Endothelial cell of umbilical vein (primary cell): ENCODE measurements at regions not wholly inside any gene's neighbourhood (a gene's known extent, or its start where the extent isn't known, plus 50 kb on each side); places are given as distances from the start of the nearest gene placed in this dataset.

Experiments
- BruUV-seq: library from RNA; stranded (reverse); fragments of 400-500 nt; replicated peaks from 2 replicates; lab custom pipeline; 2021; lab: Mats Ljungman, UMichigan
- CTCF ChIA-PET: fragments of 300-600, 350-600 bp; sonication (Branson Sonifier 250); formaldehyde crosslinking; loops from one replicate; lab custom pipeline; 2021; ENCODE audit warnings: antibody characterized with exemption, inconsistent platforms; lab: Charles Lee
- POLR2A ChIA-PET: fragments of 300-600, 350-600 bp; sonication (Branson Sonifier 250); formaldehyde crosslinking; loops from one replicate; lab custom pipeline; 2021; ENCODE audit warnings: antibody characterized with exemption, inconsistent platforms; lab: Charles Lee
- DNase-seq: peaks from one replicate; pipeline ENCODE4 v3.0.0-alpha.2; 2011; ENCODE audit warnings: low read depth, low spot score
- FAIRE-seq: peaks from 2 replicates; lab custom pipeline; 2011; peaks lifted over from hg19 to GRCh38; lab: Jason Lieb, UNC
- H2AFZ ChIP-seq: 2 replicates; pipeline ENCODE4 v1.6.0; 2012; ENCODE audit warnings: low read depth, low read length, control low read depth, inconsistent platforms
- H3K27ac ChIP-seq: 2 replicates; pipeline ENCODE4 v1.5.1; 2011; ENCODE audit warnings: low read depth, mild to moderate bottlenecking, control low read depth, low read length, moderate library complexity; ENCODE audit not compliant: insufficient read depth
- H3K27me3 ChIP-seq, 2 experiments: 2 replicates each; pipeline versions ENCODE4 v1.6.0 to v1.6.1; 2011; ENCODE audit warnings: low read length in 2 of 2, mixed read lengths in 1 of 2; ENCODE audit not compliant: control insufficient read depth in 2 of 2, insufficient read depth in 2 of 2
- H3K36me3 ChIP-seq, 2 experiments: 2 replicates in 1 of 2; 3 replicates in 1 of 2; pipeline ENCODE4 v1.5.1; 2011; ENCODE audit warnings: low read length in 2 of 2, mild to moderate bottlenecking in 1 of 2, moderate library complexity in 1 of 2; ENCODE audit not compliant: control insufficient read depth in 2 of 2, insufficient read depth in 2 of 2; ENCODE audit errors: extremely low read depth in 1 of 2
- H3K4me1 ChIP-seq: 3 replicates; pipeline ENCODE4 v1.5.1; 2011; ENCODE audit warnings: mild to moderate bottlenecking, low read length; ENCODE audit not compliant: control insufficient read depth, insufficient read depth; ENCODE audit errors: extremely low read depth
- H3K4me2 ChIP-seq: 2 replicates; pipeline ENCODE4 v1.6.1; 2011; ENCODE audit warnings: low read length, control low read depth, mixed read lengths; ENCODE audit not compliant: insufficient read depth
- H3K4me3 ChIP-seq, 3 experiments: fragments of 200-600 bp in 1 of 3; sonication (generic), shearing (Covaris generic) in 1 of 3; replicated peaks in 1 of 3; 2 replicates each; pipeline ENCODE4 v1.5.1; 2011 to 2016; ENCODE audit warnings: control low read depth in 3 of 3, low read length in 3 of 3, mild to moderate bottlenecking in 2 of 3, inconsistent platforms in 1 of 3, low read depth in 1 of 3, moderate library complexity in 1 of 3; ENCODE audit not compliant: insufficient read depth in 1 of 3
- H3K79me2 ChIP-seq: 2 replicates; pipeline ENCODE4 v1.6.0; 2012; ENCODE audit warnings: low read length, inconsistent platforms; ENCODE audit not compliant: control insufficient read depth, insufficient read depth
- H3K9ac ChIP-seq: replicated peaks from 2 replicates; pipeline ENCODE3; 2011; ENCODE audit warnings: low read length, control low read depth; ENCODE audit not compliant: insufficient read depth; ENCODE audit errors: extremely low read depth
- H3K9me1 ChIP-seq: replicated peaks from 3 replicates; pipeline ENCODE4 v1.6.0; 2011; ENCODE audit warnings: mild to moderate bottlenecking, low read length; ENCODE audit not compliant: control insufficient read depth, insufficient read depth; ENCODE audit errors: extremely low read depth
- H3K9me3 ChIP-seq: replicated peaks from 2 replicates; pipeline ENCODE4 v1.5.1; 2012; ENCODE audit warnings: low read length, inconsistent platforms; ENCODE audit not compliant: control insufficient read depth, insufficient read depth
- H4K20me1 ChIP-seq: replicated peaks from 2 replicates; pipeline ENCODE3; 2011; ENCODE audit warnings: mild to moderate bottlenecking, low read length; ENCODE audit not compliant: control insufficient read depth, insufficient read depth; ENCODE audit errors: extremely low read depth
- FOS ChIP-seq: IDR thresholded peaks from 2 replicates; pipeline ENCODE4 v1.6.1; 2011; ENCODE audit warnings: mild to moderate bottlenecking, low read length, moderate library complexity, borderline replicate concordance; ENCODE audit not compliant: insufficient read depth
- GATA2 ChIP-seq: IDR thresholded peaks from 2 replicates; pipeline ENCODE4 v1.7.0; 2011; ENCODE audit warnings: low read depth, mild to moderate bottlenecking, moderate library complexity, mixed read lengths, low read length; ENCODE audit not compliant: insufficient read length, insufficient read depth
- JUN ChIP-seq: IDR thresholded peaks from 2 replicates; pipeline ENCODE4 v1.6.1; 2011; ENCODE audit warnings: borderline replicate concordance, low read depth; ENCODE audit not compliant: insufficient read length, insufficient read depth
- POLR2A ChIP-seq: IDR thresholded peaks from 2 replicates; pipeline ENCODE4 v1.6.1; 2012; ENCODE audit warnings: low read depth, mild to moderate bottlenecking, control low read depth, low read length
- POLR2AphosphoS5 ChIP-seq: IDR thresholded peaks from 2 replicates; pipeline ENCODE4 v1.6.1; 2012; ENCODE audit warnings: low read depth, mild to moderate bottlenecking, control low read depth, low read length, moderate library complexity; ENCODE audit not compliant: insufficient read depth
- dilution Hi-C: fragments of 300-500 bp; cut with MboI; formaldehyde crosslinking; loops from one replicate; pipeline ENCODE4 v1.15.0; 2019; ENCODE audit warnings: low sequenced_read_pairs; ENCODE audit not compliant: extremely low pct_ligation_motif_present
- intact Hi-C: fragments of 100-400 bp; cut with micrococcal nuclease; formaldehyde crosslinking; loops from one replicate; pipeline ENCODE4 v1.10.0; 2022
- TF ChIP-seq, protein P1 (sequence below), 2 donors: IDR thresholded peaks; 1 replicate in 1 of 2; 2 replicates in 1 of 2; pipeline ENCODE4 v1.5.1; 2011; ENCODE audit warnings: low read length in 2 of 2, mild to moderate bottlenecking in 2 of 2, moderate library complexity in 2 of 2, control low read depth in 1 of 2, inconsistent platforms in 1 of 2, low read depth in 1 of 2; ENCODE audit not compliant: insufficient read depth in 1 of 2; ENCODE audit errors: extremely low read depth in 1 of 2

DNA sequence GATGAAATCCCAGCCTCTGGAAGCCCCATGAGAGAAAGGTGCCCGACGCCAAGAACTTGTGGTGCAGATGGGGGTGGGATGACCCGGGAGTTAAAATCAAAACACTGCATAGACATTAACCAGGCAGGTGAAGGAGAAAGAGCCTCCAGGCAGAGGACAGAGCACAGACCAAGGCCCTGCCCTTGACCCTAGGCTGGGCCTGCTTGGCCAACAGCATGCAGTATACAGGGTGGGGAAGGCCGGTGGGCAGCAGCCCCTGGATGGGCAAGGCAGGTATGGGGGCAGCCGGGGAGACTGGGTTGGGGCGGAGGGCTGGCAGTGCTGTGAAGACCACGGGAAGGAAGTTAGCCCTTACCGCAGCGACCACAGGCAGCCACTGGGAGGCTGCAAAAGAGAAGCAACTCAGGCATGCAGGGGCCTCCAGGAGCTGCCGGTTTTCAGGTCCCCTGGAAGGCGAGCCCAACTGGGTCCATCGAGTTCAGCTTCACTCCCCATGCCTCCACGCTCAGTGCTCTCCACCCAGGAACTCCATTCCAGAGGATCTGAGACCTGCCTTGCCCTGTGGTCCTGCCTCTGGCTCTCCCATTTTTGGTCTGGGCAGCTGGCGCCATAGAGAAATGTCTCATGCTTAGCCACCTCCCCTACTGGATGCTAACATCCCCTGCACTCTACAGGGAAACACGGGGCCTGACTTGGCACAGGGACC is 81.2 kb downstream of the C16orf95 start:
- Histone ChIP-seq H3K36me3 (no peaks in the 10 kb centered on the region), H2AFZ (no peak overlapping the region), H3K9me1 (no peaks in the 10 kb centered on the region), H3K4me2 (no peak overlapping the region), H3K9me3 (no peaks in the 10 kb centered on the region), H4K20me1 (no peaks in the 10 kb centered on the region), H3K27ac (no peak overlapping the region), H3K9ac (no peak overlapping the region), H3K4me3 (no peak overlapping the region), H3K27me3 (peaks cover 3% of the 10 kb centered on the region in 2 experiments), H3K79me2 (no peaks in the 10 kb centered on the region), H3K4me1 (peaks cover 3% of the 10 kb centered on the region)
- ChIA-PET POLR2A (no interaction called here), CTCF (no interaction called here)
- intact Hi-C loops (no loop called here), dilution Hi-C loops (no loop called here)
- no peak for DNase-seq
- no TSS peak for BruUV-seq
- TF ChIP-seq FOS, result no peak
- TF ChIP-seq, protein P1, sequence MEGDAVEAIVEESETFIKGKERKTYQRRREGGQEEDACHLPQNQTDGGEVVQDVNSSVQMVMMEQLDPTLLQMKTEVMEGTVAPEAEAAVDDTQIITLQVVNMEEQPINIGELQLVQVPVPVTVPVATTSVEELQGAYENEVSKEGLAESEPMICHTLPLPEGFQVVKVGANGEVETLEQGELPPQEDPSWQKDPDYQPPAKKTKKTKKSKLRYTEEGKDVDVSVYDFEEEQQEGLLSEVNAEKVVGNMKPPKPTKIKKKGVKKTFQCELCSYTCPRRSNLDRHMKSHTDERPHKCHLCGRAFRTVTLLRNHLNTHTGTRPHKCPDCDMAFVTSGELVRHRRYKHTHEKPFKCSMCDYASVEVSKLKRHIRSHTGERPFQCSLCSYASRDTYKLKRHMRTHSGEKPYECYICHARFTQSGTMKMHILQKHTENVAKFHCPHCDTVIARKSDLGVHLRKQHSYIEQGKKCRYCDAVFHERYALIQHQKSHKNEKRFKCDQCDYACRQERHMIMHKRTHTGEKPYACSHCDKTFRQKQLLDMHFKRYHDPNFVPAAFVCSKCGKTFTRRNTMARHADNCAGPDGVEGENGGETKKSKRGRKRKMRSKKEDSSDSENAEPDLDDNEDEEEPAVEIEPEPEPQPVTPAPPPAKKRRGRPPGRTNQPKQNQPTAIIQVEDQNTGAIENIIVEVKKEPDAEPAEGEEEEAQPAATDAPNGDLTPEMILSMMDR (IDR thresholded peaks at IDR 0.05; ENCODE audit: extremely low read depth in 1 of 2, insufficient read depth in 1 of 2, low read depth in 1 of 2, low read length in 2 of 2), result no peak
- no peak for TF ChIP-seq GATA2
- no peak for TF ChIP-seq POLR2A
- no peak for TF ChIP-seq JUN
- TF ChIP-seq POLR2AphosphoS5, result no peak
- no peak for FAIRE-seq
